Activated CD4-positive, CD25-positive, alpha-beta regulatory T cell treated with anti-CD3 and anti-CD28 coated beads, Interleukin-2, amount 50 U/mL, for 16 hours (primary cell): ENCODE measurements at regions not wholly inside any gene's neighbourhood (a gene's known extent, or its start where the extent isn't known, plus 50 kb on each side); places are given as distances from the start of the nearest gene placed in this dataset.

Experiments
- DNase-seq: peaks from one replicate; pipeline ENCODE4 v3.0.0-alpha.2; 2020; ENCODE audit warnings: low read depth, low spot score

DNA sequence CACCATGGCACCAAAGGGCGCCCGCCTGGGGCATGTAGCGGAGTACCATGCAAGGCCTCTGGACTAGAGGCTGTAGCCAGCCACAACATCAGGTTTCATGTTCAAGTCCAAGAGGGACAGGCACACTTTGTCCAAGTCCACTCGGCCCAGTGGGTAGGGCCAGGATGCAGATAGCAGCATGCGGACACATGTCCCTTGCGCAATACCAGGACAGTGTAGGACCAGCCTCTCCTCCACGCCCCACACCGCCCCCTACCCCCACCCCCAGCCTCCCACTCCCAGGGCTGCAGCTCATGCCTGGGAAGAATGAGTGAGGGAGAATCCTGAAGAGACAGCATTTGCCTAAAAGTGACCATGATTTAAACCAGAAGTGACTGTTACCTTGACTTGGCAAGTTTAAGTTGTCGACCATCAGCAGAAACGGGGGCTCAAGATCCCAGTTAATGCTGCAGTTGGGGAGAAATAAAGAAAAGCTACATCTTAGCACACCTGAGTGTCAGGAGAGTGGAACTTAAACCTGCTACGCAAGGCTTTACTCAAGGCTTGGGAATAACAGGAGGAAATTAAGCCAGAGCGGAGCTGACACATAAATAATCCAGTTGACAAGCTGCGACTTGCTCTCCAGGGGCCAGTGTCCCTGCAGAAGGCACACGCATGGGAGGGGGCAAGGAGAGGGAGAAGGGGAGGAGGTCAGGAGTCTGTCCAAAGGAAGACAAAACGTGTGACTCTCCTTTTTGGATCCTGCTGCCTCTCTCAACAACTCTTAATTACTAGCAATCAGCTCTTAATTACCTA is 221.7 kb downstream of the BCOR start:
- no peak for DNase-seq

- no peak for DNase-seq
Observed at GRCh38 chrX:39877905-39878304, 219.9 kb downstream of the BCOR start.

GRCh38 chrX:39883666-39884065 is 214.1 kb downstream of the BCOR start:
- DNase-seq, result peak; percentile 14

GRCh38 chrX:39886282-39886681 is 211.5 kb downstream of the BCOR start:
- DNase-seq, result no peak

DNA sequence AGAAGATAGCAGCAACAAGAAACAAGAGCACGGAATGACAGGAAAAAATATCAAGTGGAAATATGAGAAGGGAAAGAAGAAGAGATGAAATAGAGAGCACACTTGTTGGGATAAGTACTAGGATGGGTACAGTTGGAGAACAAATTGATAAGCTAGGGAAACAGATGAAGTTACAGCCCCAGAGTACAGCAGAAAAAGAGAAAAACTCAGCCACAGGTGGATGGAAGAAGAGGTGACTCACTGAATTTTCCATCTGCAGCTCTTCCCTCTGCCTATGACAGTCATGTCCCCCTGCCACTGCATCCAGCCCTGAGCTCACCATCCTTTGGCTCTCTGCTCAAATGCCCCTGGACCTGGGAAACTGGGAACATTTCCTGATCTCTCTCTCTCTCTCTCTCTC is 209.0 kb downstream of the BCOR start:
- DNase-seq, result no peak

DNA sequence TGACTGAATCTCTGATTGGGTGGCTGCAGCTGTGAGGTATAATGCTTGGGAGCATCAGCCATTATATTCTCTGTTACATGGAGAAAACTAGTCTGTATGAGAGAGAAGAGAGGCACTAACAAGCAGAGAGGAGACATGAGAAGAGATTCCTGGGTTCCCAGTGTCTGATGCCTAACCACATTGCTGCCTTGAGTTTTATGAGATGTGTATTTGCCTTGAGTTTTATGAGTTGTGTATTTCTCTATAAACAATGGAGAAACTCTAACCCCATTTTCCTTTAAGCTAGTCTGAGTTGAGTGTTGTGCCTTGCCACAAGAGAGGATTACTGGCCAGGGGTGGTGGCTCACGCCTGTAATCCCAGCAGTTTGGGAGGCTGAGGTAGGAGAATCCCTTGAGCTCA is 208.1 kb downstream of the BCOR start:
- no peak for DNase-seq

- DNase-seq, result no peak
Observed at GRCh38 chrX:39890807-39891206, 207.0 kb downstream of the BCOR start.

DNA sequence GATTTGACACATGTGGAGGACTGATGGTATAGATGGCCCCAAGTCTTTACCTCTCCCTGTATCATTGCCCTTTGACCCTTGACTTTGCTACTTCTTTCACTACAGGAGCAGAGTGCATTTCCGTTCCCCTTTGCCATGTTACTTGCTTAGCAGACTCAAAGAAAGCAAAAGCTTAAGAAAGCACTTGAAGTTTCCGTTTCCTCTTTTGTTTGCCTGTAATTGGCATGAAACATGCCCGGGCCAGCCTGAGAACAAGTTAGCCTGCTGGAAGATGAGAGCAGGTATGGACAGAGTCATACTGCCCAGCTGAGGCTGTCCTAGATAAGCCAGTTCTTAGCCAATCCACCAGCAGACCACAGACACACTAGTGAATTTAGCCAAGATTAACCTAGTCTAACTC is 206.0 kb downstream of the BCOR start:
- no peak for DNase-seq

DNA sequence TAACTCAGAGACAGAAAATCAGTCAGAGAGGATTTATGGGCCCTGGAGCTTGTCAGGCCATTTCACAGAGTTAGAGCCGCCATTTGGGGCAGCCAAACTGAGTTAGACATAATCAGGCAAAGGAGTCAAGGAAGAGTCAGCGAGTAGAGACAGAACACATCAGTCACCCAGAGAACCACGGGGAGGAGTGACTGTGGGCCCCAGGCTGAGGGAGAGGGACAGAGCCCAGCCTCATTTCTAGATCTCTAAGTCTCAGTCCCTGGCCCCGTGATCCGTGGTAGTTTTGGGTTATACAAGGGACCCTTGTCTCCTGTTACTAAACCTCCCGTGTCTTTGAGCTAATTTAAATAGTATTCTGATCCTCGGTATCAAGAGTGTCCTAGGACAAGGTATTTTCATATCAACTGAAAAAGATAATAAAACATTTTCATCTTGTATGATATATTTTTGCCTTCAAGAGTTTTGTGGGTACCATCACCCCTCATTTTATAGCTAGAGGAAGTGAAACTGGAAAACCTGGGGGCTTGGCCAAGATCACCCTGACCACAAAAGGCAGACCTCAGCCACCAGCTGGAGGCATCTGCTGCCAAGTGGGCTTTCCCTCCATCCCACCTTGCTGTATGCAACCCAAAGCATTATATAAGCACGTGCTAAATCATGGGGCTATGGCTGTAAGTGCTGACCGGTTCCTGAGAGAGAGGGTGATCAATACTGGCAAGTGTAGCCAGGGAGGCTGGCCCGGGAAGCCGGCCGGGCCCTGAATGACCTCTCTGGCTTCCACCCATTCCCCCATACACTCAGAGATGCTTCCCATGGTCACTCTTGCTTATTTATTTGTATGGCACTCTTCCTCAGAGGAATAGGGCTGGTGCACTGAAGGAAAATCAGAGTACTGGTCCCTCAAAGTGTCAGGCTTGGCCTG is 204.1 kb downstream of the BCOR start:
- DNase-seq, result no peak

DNA sequence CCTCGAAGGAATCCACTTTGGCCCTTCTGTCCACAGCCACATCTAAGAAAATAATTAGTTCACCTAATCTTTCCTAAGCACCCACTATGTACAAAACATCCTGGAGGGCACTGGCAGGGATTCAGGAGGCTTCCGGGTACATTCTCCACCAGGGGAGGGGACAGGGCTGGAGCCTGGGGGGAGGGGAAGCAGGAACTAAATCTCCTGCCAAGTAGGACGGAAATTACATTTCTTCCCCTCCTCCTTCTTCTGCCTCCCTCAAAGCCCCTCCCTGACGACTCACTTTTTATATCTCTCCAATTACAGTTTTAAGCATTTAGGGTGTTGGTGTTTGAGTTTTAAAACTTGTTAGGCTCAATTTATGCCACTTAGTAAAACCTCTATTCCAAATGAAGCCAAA is 203.1 kb downstream of the BCOR start:
- no peak for DNase-seq

- no peak for DNase-seq
Observed at GRCh38 chrX:39895218-39896110, 202.3 kb downstream of the BCOR start.

- no peak for DNase-seq
Observed at GRCh38 chrX:39896951-39897740, 200.6 kb downstream of the BCOR start.

DNA sequence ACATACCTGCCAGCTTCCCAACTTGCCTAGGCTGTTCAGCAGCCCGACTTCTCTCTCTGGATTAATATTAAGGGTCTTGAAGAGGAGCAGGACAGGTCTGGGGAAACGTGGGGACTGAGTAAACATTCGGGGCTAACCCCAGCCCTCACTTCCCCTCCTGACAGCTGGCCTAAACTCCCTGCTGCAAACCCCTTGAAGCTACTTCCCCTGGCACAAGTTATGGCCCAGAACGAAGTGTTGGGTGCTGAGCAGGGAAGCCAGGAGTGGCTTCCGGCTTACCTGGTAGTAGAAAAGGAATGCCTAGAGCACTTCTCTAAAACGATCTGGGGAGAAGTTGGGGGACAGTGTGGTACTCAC is 200.0 kb downstream of the BCOR start:
- no peak for DNase-seq

DNA sequence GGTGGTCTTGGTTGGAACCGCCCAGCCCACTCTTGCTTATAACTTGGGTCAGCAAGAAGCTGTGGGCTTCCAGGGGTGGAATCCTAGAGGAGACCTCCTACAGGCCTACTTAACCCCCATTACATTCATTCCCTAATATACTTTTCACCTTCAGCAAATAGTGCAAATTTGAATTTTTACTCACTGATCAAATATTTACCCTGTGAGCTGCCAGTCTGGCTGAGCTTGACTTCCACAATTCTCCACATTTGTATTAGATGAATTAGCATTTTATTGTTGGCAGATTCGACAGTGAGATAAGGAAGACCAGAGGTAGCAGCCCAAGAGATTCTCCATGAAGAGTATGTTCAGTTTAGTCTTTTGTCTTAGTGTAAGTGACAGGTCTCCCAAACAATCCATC is 199.6 kb downstream of the BCOR start:
- no peak for DNase-seq

- no peak for DNase-seq
Observed at GRCh38 chrX:39899059-39899458, 198.7 kb downstream of the BCOR start.

DNA sequence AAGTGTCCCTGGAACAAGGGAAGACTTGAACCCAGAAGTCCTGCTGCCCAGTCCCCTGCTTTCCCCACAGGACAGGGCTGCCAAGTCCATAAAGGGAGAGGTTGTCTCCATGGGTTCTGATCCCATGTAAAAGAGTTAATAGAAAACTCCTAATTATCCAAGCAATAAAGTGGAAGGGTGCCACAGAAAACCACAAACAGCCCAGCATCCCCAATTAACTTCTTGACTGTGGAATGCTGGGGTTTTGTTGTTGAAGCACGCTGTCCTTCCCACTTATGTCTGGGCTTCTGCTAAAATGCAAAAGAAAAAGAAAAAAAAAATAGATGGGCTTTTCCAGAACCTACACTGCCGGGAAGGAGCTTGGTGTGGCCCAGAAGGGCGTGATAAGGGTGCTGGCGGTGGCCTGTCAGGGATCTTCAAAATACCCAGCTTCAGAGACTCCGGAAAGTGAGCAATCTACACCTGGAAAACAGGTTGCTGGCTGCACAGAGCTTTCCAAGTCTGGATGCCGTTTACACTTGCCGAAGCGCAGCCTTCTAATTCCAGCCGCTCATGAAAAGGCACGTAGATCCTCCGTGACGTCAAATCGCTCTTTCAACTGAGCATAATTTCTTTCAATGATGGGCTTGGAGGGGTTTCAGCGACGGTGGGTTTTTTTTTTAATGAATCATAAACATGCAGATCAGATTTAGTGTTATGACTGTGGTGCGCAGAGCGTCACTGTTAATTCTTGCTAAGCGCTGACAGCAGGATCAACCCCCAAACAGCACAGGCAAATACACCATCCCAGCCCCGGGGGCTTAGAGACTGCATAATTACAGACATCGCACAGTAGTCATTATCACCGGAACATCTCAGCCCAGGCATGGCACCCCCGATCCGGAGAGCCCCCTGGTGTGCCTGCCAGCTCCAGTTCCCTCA is 197.6 kb downstream of the BCOR start:
- DNase-seq, result no peak

DNA sequence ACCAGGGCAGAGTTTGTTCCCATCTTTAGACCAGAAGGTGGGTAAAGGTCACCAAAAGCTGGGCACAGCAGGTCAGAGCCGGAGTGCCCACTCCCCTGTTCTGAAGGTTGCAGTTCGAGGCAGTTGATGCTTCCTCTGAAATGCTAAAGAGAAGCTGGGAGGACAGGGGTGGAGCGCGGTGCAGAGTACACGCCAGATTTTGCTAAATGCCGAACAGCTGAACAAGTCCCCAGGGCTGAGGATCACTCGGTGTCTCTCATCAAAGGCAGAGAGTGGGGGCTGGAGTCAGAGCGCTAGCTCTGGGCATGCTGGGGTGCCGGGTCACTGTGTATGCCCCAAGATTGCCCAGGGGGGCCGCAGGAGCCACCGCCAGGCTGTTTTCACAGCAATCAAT is 197.0 kb downstream of the BCOR start:
- no peak for DNase-seq

DNA sequence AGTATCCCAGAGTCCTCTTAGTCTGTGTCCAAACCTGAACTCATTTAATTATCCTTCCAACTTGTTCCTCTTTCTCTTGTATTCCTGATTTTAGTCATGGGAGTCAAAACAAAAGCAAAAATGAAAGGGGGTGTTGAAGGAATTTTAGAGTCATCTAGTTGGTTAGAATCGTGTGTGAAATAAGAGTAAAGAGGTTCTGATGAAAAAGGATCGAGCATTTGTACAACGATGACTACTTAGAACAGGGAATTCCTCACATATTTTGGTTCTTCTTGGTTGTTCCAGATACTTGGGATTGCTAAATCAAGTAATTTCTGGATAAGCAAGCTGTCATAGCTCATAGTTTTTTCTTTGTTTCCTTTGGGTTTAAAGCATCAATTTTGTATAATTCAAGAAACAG is 194.4 kb downstream of the BCOR start:
- no peak for DNase-seq

DNA sequence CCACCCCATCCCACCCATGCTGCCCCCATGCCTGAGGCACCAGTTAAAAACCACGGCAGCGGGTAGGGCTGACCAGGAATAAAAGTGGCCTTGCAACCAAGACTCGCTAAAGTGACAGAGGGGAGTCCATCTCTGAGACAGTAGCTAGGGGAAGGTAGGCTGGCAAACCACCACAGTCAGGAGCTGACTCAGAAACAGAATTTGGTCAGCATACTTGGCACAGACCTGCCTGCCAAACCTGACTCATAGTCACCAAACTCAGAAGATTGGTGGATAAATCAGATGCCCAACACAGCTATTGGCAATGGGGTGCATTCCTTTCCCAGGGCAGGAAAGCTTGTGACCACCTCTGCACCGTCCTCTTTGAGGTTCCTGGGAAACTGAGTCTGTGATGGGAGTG is 193.8 kb downstream of the BCOR start:
- no peak for DNase-seq
